Stimulated activated CD8-positive, alpha-beta memory T cell treated with anti-CD3 and anti-CD28 coated beads, Interleukin-2, amount 100 ng/mL, for 48 hours (primary cell): ENCODE measurements at regions not wholly inside any gene's neighbourhood (a gene's known extent, or its start where the extent isn't known, plus 50 kb on each side); places are given as distances from the start of the nearest gene placed in this dataset.
"Not testable (repeated sequence)": the region's sequence is repeated elsewhere in the genome, so short reads cannot be mapped to it uniquely, and the experiment has no call there.

Source experiments
- DNase-seq, 2 donors: peaks; one replicate each; pipeline ENCODE4 v3.0.0-alpha.2; 2020; ENCODE audit warnings: low read depth in 2 of 2

DNA sequence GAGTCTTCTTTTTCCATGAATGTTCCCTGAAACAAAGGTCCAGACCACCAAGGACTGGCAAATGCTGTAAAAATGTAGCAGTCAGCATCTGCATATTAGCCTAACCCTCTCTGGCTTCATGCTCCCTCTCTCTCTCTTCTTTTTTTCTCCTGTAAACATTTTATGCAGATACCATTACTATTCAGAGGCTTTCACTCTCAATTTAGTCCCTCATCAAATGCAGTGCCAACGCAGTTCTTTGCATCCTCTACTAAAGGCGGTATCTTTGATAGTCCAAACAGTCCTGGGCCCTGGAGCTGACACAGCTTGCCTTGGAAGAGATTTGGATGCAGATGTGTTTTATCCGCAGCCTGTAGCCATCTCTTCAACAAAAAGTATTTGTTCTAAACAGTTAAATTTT lies 167.1 kb upstream of the MMS22L start:
- no peak for DNase-seq

DNA sequence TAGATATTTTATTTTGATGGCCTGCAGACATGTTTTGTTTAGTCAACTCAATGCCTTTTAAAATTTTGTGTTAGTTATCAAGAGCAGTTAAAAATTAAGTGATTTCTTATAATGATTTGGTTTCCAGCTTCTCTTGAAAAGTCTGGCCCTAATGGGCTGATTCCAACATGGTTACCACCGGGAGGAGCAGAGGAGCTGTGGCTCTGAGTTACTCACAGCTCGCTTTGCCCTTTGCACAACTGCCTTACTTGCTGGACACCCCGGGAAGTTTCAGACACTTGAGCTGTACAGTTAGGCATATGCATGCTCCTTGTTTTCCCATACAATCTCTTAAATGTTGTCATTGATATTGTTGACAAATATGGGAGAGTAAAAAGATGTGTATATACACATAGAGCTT lies 173.1 kb upstream of the MMS22L start:
- DNase-seq: no peak

DNA sequence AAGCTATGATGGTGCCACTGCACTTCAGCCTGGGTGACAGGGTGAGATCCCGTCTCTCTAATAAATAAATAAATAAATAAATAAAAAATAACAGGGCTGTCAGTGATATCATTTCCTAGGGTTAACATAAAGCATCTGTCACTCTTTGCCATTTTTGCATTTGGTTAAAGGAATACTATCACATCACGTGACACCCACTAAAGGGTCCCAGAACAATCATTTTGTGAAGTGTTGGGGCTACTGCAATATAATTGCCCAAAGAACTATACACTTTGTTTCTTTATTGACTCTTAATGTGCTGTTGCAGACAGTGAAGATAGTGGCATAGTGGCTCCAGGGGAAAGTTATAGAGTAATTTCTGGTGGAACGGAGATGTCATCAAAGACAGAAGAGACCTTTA lies 176.5 kb upstream of the MMS22L start:
- DNase-seq: no peak

DNA sequence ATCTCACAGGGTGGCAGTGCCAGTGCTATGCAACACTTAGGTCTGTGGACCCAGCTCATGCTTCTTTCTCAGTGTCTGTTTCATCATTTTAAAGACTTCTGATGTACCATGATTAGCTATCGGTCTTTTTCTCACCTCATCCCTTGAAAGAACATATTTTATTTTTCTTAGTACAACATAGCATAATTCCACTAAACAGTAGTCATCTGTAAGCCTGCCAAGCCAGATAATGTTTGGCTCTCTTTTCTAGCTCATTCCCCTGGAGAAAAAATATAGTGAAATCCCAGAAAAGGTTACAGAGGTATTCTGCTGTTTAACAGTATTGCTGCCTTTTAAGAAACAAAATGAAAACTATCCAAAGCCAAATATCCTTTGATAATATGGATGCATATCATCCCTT lies 177.0 kb upstream of the MMS22L start:
- no peak for DNase-seq

DNA sequence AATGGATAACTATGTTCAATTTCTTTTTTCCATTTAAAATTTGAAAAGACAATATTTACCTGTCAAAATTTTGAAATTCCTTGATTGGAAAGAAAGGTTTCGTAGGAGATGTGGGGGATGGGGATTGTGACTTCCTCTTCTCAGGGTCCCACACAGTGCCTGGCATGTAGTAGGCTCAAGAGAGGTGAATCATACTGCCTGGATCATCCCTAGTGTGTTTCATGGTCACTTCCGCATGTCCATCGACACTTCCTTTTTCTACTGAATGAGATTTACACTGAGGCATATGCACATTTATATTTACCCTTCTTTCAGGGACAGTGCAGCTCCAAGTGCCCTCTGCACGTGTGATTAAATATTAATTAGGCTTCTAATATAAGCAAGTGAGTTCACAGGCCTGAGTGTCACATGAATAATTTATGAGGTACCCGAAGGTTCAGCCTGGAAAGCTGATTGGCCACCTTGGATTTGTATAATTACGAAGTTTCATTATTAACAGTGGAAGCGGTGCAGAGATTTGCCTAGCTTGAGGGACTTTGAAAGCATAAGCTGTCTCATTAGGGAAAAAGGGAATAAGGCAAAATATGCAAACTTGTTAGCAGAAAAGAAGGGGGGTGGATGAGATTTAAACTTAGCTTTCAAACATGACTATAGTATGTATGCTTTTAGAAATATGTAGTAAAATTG lies 177.5 kb upstream of the MMS22L start:
- DNase-seq: no peak

DNA sequence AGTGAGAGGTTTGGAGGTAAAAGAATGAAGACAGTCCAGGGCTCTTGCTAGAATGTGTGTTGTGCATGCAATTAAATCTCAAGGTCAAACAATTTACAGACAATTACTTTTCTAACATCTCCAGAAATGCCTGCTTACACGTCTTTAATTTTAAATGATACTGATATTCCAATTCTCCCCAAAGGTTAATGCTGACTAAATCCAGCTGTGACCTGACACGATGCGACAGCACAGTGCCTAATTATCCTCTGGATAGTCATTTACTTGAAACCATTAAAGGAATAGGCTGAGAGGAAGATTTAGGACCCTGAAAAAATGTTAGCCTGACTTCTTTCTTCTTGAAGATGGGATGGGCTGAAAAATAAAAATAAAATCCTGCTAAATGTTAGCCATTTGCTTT lies 178.2 kb upstream of the MMS22L start:
- DNase-seq: no peak

DNA sequence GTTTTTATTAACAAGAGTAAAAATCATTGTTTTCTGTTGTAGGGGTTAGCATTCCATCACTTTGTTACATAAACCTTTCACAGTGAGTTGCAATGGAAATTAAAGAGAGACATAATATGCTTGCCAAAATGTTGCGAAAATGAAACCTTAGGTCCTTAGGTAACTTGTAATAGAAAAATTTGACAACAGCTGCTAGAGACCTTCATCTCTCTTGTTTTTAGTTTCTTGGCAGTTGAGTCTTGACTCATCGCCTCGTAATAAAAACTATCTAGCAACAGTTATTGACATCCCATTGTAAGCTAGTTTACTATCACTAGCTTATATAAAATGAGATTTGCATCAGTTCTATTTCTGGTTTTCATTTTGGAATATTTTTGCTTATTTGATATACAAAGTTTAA lies 179.0 kb upstream of the MMS22L start:
- no peak for DNase-seq

DNA sequence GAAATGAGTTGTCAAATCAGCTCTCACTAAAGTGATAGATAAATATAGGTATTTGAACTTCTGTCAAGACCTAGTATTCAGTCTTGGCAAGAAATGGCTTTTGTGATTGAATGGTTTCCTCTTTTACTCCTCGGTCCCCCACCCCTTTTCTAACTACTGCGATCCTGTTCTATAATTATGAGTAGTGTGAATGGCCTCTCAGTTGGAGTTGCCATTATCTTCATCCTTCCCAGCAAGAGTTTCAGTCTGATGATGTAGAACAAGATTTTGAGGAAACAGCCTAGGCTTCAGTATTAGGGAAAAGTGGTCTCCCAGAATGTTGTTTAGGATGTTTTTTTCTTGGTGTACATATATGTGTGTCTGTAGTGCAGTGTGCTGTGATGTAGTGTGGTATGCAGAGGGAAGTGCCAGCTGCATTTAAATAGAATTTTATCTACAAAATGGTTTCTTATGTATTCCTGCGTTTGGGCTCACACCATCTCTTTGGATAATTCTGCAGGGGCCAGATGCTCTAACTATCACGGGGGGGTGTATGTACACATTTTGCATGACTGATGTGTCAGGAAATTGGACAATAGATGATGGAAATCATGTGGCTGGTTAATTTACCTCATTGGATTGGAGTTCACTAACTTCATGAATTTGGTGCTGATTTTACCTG lies 180.1 kb upstream of the MMS22L start:
- no peak for DNase-seq

DNA sequence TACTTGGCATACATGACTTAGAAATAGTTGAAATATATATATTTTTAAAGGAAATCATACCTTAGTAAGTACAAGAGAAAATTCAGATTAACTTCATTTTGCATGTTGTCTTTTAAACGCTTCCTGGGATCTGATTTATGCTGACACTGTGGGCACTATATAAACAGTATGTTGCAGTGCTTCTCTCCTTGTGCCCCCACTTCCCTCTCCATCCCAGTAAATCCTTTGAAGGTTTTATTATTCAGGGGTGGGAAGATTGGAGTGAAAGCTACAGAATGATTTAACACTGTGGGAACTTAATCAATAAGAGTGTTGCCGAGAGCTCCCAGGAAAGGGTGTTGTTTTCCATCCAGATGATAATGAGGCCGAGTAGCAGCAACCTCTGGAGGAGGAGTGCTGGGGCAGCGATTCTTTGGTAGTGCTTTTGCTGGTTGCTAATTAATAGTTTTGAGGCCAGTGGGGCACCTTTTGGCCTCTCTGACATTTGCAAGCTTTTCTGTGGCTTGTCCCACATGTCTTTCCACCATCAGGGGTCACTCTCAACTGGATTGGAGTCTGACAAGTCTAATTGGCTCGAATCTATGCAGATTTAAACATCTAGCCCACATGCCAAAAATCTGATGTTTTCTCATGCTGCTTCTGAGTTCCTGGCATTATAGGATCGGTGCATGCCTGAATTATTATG lies 183.0 kb upstream of the MMS22L start:
- no peak for DNase-seq

DNA sequence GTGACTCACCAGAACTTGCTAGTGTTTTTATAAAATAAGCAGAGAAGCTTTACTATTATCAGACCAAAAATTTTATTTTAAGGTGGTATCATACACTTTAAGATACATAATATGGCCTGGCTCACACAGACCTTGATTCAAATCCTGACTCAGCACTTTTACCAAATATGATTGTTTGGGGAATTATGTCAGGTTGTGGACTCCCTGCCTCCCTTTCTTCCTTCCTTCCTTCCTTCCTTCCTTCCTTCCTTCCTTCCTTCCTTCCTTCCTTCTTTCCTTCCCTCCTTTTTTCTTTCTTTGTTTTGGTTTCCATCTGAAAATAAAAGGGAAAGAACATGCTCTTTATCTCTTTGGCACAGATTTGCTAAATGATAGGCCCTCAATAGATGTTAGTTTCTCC lies 186.0 kb upstream of the MMS22L start:
- DNase-seq: no peak

DNA sequence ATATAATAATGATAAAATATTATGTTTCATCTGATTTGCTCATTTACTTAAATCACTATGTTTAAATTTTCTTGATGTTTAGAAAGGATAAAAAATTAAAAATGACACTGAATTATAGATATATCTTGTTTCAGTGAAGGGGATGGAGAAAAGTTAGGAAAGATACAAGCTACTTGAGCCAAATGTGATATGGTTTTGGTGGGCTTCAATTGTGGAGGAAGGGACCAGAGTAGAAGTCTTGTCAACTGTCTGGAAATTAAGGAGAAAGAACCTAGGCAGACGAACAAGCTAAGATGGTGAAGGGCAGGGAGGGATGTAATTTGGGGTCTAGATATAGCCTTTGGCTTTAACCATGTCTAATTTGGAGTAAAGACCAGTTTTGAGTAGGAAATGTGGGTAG lies 186.4 kb upstream of the MMS22L start:
- no peak for DNase-seq

DNA sequence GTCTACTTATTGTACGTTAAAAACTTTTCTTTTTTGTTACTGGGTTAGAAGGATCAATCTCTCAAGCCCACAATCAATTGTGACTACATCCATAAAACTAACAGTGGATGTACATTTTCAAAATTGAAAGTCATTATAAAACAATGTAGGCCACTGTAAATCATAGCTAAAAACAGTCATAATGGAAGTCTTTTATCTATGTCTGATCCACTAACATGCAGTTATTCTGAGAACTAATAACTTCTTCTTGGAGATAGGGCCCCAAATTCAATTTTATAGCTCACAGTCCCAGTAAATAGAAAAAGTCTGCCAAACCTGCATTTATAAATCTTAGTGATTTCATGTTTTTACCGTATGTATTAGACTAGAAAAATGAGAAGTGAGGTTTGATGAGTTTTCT lies 187.3 kb upstream of the MMS22L start:
- DNase-seq: no peak

DNA sequence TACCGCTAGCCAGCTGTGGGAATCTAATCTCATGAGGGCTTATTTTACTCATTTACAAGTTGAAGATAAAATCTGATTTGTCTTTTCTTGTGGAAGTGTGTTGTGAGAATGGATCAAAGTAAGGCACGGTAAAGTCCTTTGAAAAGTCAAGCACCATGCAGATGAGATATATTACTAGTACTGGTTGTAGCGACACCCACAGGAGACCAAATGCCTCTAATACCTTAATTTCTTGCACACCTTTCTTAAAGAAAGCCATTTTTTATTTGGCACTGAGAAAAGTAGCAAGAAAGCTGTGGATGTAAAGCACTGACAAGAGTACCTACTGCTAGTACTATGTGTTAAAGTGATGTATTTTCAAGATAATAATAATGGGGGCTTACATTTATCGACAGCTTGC lies 191.0 kb upstream of the MMS22L start:
- no peak for DNase-seq

DNA sequence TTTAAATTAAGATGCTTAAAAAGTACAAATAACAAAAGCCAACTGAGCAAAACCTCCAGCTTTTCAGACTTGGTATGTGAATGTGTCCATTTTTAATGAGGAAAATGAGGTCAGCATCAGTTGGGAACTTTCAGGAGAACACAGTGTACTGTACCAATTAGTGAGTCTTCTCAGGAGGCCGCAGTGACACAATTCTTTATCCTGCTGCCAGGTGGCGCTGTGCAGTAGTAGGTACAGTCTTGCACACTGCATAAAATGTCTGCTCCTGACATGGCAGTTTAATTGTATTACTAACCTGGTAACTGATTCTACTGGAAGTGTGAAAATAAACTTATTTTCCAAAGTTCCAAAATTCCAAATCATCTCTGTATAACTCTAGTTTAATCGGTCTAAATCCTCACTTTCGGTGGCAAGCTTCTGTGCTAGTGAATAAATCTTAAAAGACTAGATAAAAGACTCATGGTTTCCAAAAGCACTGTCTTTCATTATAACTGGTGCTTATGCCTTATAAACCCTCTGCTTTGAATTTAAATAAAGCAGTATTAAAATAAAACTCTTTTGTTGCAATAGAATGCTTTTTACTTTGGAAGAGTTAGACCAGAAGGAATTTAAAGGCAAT lies 214.8 kb upstream of the MMS22L start:
- DNase-seq: peak; percentile 28 to 33

DNA sequence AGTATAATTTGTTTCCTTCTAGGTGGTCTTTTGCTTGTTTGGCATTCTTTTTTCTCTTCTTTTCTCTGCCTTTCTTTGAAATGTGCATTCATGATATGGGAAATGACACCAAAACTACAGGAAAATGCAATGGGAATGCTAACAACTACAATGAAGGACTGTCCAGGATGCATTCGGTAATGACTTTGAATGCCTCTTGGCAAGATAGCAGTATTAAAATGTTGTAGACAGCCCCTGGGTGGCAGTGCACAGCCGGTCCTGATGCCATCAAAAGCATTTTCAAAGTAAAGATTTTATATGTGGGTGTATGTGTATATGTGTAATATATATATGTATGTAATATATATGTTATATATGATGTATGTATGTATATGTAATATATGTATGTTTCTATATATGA lies 218.8 kb upstream of the MMS22L start:
- DNase-seq: no peak

DNA sequence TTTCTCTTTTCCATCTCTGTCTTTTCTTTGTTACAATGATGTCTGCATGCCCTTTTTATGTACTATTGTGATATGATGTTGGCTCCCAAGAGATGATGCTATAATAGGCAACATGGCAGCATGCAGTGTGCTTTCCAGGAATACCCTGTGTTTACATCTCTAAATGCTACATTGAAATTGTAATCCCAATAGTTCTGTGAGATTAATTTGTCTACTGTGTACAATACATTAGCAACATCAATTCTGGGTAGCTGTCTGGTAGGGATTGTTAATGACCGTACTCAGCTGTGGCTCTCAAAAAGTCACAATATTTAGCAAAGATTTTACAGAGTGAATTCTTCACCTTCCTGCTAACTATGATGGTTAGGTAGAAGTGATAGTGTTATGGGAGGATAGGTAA lies 225.6 kb upstream of the MMS22L start:
- no peak for DNase-seq

DNA sequence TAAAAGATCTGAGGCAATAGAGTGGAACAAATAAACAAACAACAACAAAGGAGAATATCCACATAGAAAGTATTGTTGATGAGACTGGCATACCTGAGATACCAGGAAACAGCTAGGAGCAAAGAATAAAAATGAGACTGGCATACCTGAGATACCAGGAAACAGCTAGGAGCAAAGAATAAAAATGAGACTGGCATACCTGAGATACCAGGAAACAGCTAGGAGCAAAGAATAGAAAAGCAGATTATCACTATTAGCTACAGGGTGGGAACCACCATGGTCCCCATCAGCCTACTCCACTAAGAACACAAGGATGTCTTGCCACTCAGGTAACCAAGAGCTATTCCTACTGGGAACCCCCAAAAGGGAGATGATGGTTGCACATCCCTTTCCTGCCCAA lies 230.2 kb upstream of the MMS22L start:
- not testable (repeated sequence) for DNase-seq

DNA sequence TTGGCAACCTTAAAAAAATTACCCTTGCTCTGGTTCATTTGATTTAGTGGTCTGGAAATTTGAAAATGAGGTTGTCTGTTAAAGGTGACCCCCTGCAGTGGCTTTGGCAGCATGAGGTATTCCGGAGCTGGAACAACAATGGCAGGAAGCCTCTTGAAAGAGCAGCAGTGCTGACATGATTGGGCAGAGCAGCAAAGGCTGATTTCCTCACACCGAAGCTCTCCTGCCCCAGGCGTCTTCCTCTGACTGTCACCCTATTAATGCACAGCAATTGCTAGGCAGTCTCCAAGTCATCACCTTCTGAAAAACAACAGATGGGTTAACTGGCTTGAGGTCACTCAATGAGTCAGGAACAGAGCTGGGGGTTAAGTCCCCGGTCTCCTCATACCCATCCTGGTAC lies 241.8 kb upstream of the MMS22L start:
- DNase-seq: no peak

DNA sequence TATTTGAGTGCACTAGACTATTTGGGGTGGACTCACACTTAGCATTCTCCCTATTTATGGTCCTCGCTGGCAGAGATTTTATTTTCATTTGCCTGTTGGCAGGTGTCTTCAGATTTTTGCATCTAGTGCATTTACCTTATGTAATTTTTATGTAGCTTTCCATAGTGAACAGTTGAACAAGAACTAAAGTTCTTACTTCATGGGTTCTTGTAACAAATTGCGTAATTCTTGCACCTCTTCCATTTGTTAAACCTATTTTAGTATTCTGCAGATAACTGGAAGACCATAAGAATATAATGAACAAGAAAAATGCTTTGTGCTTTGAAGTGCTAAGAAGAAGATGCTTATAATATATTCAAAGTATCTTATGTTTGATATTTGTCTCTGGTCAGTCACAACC lies 252.8 kb upstream of the MMS22L start:
- DNase-seq: no peak

DNA sequence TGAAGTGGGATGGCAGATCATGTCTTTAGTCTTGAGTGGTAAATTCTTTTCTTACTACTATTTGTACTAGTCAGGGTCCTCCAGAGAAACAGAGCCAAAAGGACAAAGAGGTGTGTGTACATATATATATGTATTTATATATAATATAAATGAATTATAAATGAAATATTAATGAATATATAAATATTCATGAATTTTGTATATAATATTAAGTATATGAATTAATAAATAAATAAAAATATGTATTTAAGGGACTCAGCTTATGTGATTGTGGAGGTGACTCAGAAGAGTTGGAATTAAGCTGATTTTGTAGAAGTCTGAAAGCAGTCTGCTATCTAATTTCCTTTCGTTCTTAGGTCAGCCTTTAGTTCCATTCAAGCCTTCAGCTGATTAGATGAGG lies 265.3 kb upstream of the MMS22L start:
- DNase-seq: no peak

DNA sequence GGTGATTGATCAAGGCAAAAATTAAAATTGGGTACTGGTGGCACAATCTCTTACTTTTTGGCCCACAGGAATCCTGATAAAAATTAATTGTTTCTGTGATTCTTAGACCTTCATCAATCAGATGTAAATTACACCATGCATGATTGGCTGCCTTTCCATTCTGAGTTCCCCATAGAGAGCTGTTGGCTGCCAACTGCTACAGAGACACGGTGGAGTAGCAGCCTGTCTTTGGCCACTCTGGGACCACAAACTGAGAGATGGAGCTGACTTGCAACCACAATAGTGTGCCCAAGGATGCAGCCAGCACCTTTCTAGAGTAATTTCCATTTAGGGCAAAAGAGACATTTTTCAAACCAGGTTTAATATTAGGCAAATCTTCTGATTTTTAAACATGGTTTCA lies 274.3 kb upstream of the MMS22L start:
- DNase-seq: no peak

DNA sequence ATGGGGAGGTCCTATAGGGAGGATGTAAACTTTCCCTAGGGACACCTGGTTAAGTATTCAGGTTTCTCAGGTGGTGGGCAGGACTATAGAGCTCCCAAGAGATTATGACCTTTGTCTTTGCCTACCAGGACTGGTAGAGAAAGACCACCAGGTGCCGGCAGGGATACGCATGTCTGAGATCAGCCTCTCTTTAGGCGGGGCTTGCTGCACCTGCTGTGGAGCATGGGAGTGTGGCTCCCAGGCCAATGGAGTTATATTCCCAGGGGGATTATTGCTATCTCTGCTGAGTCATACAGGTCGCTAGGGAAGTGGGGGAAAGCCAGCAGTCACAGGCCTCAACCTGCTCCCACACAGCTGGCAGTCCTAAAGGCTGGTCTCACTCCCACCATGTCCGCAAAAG lies 280.5 kb upstream of the MMS22L start:
- no peak for DNase-seq

DNA sequence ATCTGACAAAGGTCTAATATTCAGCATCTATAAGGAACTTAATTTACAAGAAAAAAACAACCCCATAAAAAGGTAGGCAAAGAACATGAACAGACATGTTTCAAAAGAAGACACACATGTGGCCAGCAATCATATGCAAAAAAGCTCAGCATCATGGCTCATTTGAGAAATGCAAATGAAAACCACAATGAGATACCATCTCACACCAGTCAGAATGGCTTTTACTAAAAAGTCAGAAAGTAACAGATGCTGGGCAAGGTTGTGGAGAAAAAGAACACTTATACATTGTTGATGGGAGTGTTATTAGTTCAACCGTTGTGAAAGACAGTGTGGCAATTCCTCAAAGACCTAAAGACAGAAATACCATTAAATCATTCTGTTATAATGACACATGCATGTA lies 289.9 kb upstream of the MMS22L start:
- DNase-seq: no peak
